ENCODE measurements at regions not wholly inside any gene's neighbourhood (a gene's known extent, or its start where the extent isn't known, plus 50 kb on each side); places are given as distances from the start of the nearest gene placed in this dataset.

DNA sequence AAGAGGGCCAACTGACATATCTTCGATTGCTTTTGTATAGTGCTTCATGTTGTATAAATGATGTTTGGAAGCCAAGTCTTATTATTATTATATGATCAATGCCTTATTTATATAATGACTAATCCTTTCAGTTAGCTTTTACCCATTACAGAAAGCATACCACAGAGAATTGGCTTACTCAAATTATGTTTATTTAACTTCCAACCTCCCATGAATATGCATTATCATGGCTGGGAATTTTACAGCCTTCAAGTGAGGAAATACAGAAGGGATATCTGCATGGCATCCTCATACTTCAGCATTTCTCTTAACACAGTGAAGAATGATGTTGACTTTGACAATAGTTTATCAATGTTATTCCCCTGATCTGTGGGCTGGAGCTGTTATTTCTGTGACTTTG, 225.9 kb upstream of the GAP43 start:
- intact Hi-C loops (cut with DNase I; ENCODE audit: low total_unique reads) = no loop called here
- TF ChIP-seq, protein P1, sequence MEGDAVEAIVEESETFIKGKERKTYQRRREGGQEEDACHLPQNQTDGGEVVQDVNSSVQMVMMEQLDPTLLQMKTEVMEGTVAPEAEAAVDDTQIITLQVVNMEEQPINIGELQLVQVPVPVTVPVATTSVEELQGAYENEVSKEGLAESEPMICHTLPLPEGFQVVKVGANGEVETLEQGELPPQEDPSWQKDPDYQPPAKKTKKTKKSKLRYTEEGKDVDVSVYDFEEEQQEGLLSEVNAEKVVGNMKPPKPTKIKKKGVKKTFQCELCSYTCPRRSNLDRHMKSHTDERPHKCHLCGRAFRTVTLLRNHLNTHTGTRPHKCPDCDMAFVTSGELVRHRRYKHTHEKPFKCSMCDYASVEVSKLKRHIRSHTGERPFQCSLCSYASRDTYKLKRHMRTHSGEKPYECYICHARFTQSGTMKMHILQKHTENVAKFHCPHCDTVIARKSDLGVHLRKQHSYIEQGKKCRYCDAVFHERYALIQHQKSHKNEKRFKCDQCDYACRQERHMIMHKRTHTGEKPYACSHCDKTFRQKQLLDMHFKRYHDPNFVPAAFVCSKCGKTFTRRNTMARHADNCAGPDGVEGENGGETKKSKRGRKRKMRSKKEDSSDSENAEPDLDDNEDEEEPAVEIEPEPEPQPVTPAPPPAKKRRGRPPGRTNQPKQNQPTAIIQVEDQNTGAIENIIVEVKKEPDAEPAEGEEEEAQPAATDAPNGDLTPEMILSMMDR (IDR thresholded peaks at IDR 0.05) = no peak
- TF ChIP-seq POLR2A (IDR thresholded peaks at IDR 0.05) = no peak
- DNase-seq (ENCODE audit: low spot score in 2 of 2) = no peak
- 81 to 86% methylated on average over 1 of the region's 1 CpG for WGBS, 2 donors
- H3K4me3 ChIP-seq (ENCODE audit: low read depth, poor library complexity, severe bottlenecking) = no peak overlapping the region

GRCh38 chr3:115398506-115398905, 224.8 kb upstream of the GAP43 start:
- 91 to 98% methylated on average over 3 of the region's 3 CpGs for WGBS, 2 donors
- no peak for TF ChIP-seq POLR2A (IDR thresholded peaks at IDR 0.05)
- TF ChIP-seq, protein P1 (IDR thresholded peaks at IDR 0.05) = no peak
- intact Hi-C loops (cut with DNase I; ENCODE audit: low total_unique reads) = no loop called here
- DNase-seq (ENCODE audit: low spot score in 2 of 2) = no peak
- no peak overlapping the region for H3K4me3 ChIP-seq (ENCODE audit: low read depth, poor library complexity, severe bottlenecking)

DNA sequence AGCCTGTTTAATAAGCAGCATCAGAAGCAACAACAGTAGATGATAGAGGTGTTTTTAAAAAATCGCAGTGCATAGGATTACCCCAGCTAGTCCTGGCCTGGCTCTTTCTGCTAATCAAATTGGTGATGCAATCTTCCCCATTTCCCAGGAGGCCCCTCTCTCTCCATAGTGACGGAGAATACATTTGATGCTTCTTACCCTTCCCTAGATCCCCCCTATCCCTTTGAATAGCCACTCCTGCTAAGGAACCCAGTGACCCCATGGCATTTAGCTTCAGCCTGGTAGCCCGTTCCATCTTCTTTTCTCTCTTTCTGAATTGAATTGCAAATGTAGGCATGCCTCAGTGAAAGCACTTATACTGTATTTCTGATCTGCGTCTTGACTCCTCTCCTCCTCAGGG, 223.6 kb upstream of the GAP43 start:
- intact Hi-C loops (cut with DNase I; ENCODE audit: low total_unique reads) = no loop called here
- TF ChIP-seq POLR2A (IDR thresholded peaks at IDR 0.05) = no peak
- TF ChIP-seq, protein P1 (IDR thresholded peaks at IDR 0.05) = no peak
- DNase-seq (ENCODE audit: low spot score in 2 of 2) = no peak
- H3K4me3 ChIP-seq (ENCODE audit: low read depth, poor library complexity, severe bottlenecking) = no peak overlapping the region
- WGBS, 2 donors = 85 to 92% methylated on average over 4 of the region's 4 CpGs

DNA sequence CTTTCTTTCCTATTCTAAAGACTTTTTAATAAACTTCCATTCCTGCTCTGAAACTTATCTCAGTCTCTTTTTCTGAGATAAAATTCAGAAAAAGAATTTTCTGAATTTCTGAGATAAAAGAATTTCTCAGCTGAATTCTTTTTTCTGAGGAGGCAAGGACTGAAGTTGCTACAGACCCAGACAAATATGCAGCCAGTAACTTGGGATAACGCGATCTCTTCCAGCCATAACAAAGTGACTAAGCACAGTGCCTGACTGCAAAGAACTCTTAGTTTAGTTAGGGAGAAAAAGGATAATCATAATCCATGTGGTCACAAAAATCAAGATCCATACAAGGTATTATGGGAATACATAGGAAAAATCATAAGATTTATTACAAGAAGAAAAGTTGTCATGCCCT, 222.0 kb upstream of the GAP43 start:
- no peak for DNase-seq (ENCODE audit: low spot score in 2 of 2)
- intact Hi-C loops (cut with DNase I; ENCODE audit: low total_unique reads) = no loop called here
- 67 to 71% methylated on average over 2 of the region's 2 CpGs for WGBS, 2 donors
- TF ChIP-seq, protein P1 (IDR thresholded peaks at IDR 0.05) = no peak
- no peak for TF ChIP-seq POLR2A (IDR thresholded peaks at IDR 0.05)
- H3K4me3 ChIP-seq (ENCODE audit: low read depth, poor library complexity, severe bottlenecking) = no peak overlapping the region

- TF ChIP-seq, protein P1 (IDR thresholded peaks at IDR 0.05) = no peak
- no peak for TF ChIP-seq POLR2A (IDR thresholded peaks at IDR 0.05)
- intact Hi-C loops (cut with DNase I; ENCODE audit: low total_unique reads) = no loop called here
- H3K4me3 ChIP-seq (ENCODE audit: low read depth, poor library complexity, severe bottlenecking) = no peak overlapping the region
- DNase-seq (ENCODE audit: low spot score in 2 of 2) = no peak
- WGBS, 2 donors = 83 to 90% methylated on average over 1 of the region's 1 CpG
These were observed 221.3 kb upstream of the GAP43 start for GRCh38 chr3:115401851-115402501.

DNA sequence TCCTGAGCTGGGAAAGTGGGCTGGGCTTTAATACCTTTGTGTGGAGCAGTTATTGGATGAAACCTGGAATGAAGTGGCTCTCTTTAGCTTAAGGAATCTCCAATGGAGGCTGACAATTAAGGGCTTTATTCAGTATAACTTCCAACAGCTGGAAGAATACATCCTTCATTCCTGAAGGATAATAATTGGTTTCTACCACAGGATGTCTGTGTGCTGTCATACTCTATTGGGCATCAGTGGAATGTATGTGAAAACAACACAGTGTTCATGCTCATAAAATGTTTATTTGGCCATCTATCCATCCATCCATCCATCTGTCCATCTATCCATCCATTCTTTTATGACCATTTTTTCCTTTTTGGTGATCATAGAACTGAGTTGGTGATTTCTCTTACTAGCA, 220.7 kb upstream of the GAP43 start:
- no peak for TF ChIP-seq POLR2A (IDR thresholded peaks at IDR 0.05)
- TF ChIP-seq, protein P1 (IDR thresholded peaks at IDR 0.05) = no peak
- intact Hi-C loops (cut with DNase I; ENCODE audit: low total_unique reads) = no loop called here
- DNase-seq (ENCODE audit: low spot score in 2 of 2) = no peak
- H3K4me3 ChIP-seq (ENCODE audit: low read depth, poor library complexity, severe bottlenecking) = no peak overlapping the region
